ENCODE measurements at regions not wholly inside any gene's neighbourhood (a gene's known extent, or its start where the extent isn't known, plus 50 kb on each side); places are given as distances from the start of the nearest gene placed in this dataset.

DNA sequence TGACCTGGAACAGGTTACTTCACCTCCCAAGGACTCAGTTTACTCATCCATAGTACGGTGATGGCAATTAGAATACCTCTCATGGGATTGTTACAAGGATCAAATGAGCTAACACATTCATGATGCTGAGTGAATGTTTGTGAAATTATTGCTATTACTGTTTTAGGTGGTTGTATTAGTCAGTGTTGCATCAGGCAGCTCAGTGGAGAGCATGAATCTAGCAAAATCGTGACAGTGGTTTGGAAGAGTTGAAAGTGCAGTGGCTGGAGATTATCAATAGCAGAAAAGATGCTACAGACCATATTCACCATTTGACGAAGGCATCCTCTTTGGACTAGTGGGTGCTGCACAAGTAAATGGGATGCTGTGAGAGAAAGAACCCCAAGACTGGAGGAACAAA lies 50.4 kb upstream of the CTNNBL1 start:
- no peak for DNase-seq (ENCODE audit: low read depth in 1 of 2, low spot score in 1 of 2)
- no peaks in the 10 kb centered on the region for H3K9me3 ChIP-seq (ENCODE audit: low read depth)
- H3K36me3 ChIP-seq, result no peaks in the 10 kb centered on the region
- H3K27me3 ChIP-seq, result no peaks in the 10 kb centered on the region
- no peak overlapping the region for H3K27ac ChIP-seq
- H3K4me3 ChIP-seq, result no peak overlapping the region
- H3K4me1 ChIP-seq (ENCODE audit: low read depth), result no peaks in the 10 kb centered on the region
- TF ChIP-seq, protein P1, sequence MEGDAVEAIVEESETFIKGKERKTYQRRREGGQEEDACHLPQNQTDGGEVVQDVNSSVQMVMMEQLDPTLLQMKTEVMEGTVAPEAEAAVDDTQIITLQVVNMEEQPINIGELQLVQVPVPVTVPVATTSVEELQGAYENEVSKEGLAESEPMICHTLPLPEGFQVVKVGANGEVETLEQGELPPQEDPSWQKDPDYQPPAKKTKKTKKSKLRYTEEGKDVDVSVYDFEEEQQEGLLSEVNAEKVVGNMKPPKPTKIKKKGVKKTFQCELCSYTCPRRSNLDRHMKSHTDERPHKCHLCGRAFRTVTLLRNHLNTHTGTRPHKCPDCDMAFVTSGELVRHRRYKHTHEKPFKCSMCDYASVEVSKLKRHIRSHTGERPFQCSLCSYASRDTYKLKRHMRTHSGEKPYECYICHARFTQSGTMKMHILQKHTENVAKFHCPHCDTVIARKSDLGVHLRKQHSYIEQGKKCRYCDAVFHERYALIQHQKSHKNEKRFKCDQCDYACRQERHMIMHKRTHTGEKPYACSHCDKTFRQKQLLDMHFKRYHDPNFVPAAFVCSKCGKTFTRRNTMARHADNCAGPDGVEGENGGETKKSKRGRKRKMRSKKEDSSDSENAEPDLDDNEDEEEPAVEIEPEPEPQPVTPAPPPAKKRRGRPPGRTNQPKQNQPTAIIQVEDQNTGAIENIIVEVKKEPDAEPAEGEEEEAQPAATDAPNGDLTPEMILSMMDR (IDR thresholded peaks at IDR 0.05; ENCODE audit: low read depth, low read length), result no peak

DNA sequence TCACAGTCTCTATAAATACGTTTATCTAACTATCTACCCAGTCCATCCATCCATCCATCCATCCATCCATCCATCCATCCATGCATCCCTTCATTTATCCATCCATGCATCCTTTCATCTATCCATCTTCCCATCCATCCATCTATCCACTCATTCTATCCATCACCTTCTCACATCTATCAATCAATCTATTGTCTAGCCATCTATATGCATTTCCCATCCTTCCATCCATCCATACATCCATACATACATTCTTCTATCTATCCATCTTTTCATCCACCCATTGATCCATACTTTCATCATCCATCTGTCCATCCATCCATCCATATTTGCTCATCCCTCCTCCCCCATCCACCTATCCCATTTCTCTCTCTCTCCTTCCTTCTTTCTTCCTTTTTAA lies 51.6 kb upstream of the CTNNBL1 start:
- no peaks in the 10 kb centered on the region for H3K27me3 ChIP-seq
- no peaks in the 10 kb centered on the region for H3K4me1 ChIP-seq (ENCODE audit: low read depth)
- no peak for DNase-seq (ENCODE audit: low read depth in 1 of 2, low spot score in 1 of 2)
- no peak overlapping the region for H3K27ac ChIP-seq
- no peaks in the 10 kb centered on the region for H3K9me3 ChIP-seq (ENCODE audit: low read depth)
- no peaks in the 10 kb centered on the region for H3K36me3 ChIP-seq
- TF ChIP-seq, protein P1 (IDR thresholded peaks at IDR 0.05; ENCODE audit: low read depth, low read length), result no peak
- H3K4me3 ChIP-seq, result no peak overlapping the region

DNA sequence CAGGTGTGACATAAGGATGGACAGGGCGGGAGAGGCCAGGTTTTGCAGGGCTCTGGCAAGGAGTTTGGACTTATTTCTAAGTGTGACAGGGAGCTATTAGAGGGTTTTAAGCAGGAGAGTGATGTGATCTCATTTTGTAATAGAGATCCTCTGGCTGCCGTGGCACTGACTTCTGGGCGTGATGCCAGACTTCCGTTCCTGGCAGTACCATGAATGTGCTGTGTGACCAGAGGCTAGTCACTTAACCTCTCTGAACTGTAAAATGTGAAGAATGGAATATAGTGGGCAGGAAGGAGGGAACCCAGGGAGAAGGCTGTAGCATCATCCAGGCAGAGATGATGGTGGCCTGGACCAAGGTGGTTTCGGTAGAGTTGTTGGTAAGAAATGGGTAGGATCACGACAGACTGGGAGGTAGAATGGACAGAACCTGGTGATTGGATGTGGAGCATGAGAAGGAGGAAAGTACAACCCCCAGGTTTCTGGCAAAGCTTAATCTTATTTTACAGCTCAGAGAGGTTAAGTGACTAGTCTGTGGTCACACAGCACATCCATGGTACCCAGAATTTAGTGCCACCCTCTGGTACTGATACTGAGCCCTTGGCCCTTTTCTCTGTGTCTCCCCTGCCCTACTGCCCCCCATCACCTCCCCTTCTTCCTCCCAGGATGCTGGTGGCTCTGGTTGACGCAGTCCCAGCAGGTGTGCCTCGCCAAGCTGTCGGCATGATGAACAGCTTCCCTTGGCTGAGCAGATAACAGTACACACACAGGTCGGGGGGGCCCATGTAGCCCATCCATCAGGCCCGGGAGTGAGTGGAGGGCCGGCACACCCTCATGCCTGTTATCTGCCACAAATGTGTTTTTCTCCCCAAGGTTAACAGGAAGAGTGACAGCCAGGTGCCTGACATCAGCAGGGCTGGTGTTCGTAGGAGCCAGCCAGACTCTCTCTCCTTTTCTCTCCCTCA lies 52.9 kb upstream of the CTNNBL1 start:
- no peaks in the 10 kb centered on the region for H3K36me3 ChIP-seq
- no peaks in the 10 kb centered on the region for H3K27me3 ChIP-seq
- TF ChIP-seq, protein P1 (IDR thresholded peaks at IDR 0.05; ENCODE audit: low read depth, low read length), result no peak
- no peak overlapping the region for H3K4me3 ChIP-seq
- H3K4me1 ChIP-seq (ENCODE audit: low read depth), result no peaks in the 10 kb centered on the region
- no peaks in the 10 kb centered on the region for H3K9me3 ChIP-seq (ENCODE audit: low read depth)
- H3K27ac ChIP-seq, result no peak overlapping the region
- DNase-seq (ENCODE audit: low read depth in 1 of 2, low spot score in 1 of 2), result peak in 1 of 2 donors; percentile 20

DNA sequence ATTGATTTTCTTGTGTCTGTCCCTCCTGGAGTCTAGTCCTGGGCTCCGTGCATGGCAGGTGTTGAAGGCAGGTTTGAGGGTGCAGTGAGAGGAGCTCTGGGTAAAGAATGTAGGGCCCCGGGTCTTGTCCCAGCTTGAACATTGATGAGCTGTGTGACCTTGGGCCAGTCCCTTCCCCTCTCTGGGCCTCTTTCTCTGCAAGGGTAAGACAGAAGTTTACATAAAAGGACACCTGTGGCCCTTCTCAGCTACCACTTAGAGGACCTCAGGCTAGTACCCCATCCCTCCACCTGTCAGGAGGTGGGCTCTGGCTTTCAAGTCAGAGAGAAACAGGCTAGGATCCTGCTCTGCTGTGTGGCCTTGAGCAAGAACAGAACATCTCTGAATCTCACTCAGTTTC lies 55.3 kb upstream of the CTNNBL1 start:
- TF ChIP-seq, protein P1 (IDR thresholded peaks at IDR 0.05; ENCODE audit: low read depth, low read length), result no peak
- H3K4me1 ChIP-seq (ENCODE audit: low read depth), result no peaks in the 10 kb centered on the region
- H3K36me3 ChIP-seq, result no peaks in the 10 kb centered on the region
- H3K9me3 ChIP-seq (ENCODE audit: low read depth), result no peaks in the 10 kb centered on the region
- no peak overlapping the region for H3K27ac ChIP-seq
- DNase-seq (ENCODE audit: low read depth in 1 of 2, low spot score in 1 of 2), result no peak
- H3K27me3 ChIP-seq, result no peaks in the 10 kb centered on the region
- no peak overlapping the region for H3K4me3 ChIP-seq

DNA sequence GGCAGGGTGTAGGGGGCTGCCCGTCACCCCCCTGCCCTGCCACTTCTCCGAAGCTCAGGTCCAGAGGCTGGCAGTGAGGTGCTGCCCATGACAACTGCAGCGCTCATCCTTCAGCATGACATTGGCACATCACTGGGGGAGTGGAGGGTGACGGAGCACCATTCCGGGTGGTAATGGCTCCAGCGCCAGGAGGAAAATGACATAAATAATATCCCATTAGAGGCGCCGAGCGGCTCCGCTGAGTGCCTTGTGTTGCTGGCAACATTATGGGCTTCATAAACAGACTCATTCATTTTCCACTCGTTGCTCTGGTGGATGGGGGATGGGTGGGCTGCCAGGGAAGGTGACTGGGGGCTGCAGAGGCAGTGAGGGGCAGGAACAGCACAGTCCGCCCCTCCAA lies 56.9 kb upstream of the CTNNBL1 start:
- Histone ChIP-seq H3K27me3 (no peaks in the 10 kb centered on the region), H3K27ac (no peak overlapping the region), H3K36me3 (no peaks in the 10 kb centered on the region), H3K4me3 (no peak overlapping the region), H3K4me1 (ENCODE audit: low read depth) (no peaks in the 10 kb centered on the region), H3K9me3 (ENCODE audit: low read depth) (no peaks in the 10 kb centered on the region)
- TF ChIP-seq, protein P1 (IDR thresholded peaks at IDR 0.05; ENCODE audit: low read depth, low read length), result no peak
- no peak for DNase-seq (ENCODE audit: low read depth in 1 of 2, low spot score in 1 of 2)
